Activated effector memory CD4-positive, alpha-beta T cell treated with anti-CD3 and anti-CD28 coated beads, Interleukin-2, amount 50 U/mL, for 16 hours (primary cell): ENCODE measurements at regions not wholly inside any gene's neighbourhood (a gene's known extent, or its start where the extent isn't known, plus 50 kb on each side); places are given as distances from the start of the nearest gene placed in this dataset.

ENCODE experiments used
- DNase-seq: peaks from one replicate; pipeline ENCODE4 v3.0.0-alpha.2; 2020

GRCh38 chr13:50670847-50671496, 172.5 kb downstream of the DLEU7 start:
- no peak for DNase-seq

DNA sequence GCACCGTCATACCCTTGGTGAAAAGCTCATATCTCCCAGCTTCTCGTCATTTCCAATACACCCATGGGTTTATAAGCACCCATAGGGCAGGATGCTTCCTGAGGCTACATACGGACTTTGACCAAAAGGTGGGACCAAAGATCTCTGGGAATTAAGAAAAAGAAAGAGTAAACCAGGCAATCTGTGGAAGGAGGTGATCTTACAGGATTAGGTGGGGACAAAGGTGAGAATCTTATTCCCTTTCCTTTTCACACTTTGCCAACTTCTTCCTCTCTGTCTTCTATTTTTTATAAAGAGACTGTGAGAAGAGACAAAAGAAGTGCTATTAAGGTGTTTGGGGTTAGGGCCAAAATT, 172.0 kb downstream of the DLEU7 start:
- no peak for DNase-seq

DNA sequence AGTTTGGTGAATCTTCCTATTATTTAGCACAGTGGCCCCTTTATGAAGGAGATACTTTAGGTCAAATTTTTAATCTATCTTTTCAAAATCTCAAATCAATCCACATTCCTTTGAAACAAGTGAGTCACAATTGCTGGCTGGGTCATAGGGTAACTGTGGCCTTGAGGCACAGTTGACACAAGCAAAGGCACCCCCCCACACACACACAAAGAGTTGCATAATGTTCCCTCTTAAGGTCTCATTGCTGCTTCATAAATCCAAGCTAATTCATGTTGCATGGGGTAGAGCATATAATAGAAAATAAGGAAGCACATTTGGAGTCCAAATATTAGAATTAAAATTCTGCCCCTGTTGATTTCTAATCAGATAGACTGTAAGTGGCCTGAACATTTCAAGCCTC, 171.5 kb downstream of the DLEU7 start:
- DNase-seq: no peak

DNA sequence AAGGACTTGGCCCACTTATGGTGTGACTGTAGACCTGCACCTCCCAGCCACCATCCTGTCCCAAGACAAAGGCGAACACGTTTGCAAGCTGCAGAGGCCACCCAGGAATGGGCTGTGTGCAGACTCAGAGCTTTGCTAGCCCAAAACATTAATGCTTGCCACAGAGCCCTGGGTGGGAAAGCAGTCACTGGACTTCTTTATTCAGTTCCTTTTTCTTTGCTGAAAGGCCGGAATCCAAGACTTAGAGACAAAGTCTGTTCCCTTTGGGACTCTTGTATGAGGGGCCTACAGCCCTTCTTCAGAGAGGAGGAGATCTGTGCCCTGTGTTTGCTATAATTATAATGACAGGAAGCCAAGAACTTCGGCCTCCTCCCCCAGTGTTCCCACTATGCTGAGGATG, 167.8 kb downstream of the DLEU7 start:
- no peak for DNase-seq

- DNase-seq: no peak
Measured at GRCh38 chr13:50676602-50677001, 166.9 kb downstream of the DLEU7 start.

DNA sequence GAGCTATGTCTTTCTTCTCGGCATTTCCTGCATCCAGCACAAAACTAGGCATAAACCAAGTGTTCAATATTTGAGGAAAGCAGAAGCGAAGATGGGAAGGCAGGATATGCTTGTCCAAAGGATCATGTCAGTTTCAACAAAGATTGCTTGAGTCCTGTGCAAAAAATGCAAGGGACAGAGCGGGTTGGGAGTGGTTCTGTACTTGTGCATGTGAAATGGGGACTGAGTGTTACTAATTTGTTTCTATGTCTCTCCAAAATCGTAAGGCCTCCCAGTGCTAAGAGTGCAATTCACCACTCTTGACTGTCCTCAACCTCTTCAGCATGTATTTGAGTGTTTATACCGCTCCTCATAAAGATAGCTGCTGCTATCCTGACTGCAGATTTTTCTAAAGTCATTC, 166.2 kb downstream of the DLEU7 start:
- no peak for DNase-seq

DNA sequence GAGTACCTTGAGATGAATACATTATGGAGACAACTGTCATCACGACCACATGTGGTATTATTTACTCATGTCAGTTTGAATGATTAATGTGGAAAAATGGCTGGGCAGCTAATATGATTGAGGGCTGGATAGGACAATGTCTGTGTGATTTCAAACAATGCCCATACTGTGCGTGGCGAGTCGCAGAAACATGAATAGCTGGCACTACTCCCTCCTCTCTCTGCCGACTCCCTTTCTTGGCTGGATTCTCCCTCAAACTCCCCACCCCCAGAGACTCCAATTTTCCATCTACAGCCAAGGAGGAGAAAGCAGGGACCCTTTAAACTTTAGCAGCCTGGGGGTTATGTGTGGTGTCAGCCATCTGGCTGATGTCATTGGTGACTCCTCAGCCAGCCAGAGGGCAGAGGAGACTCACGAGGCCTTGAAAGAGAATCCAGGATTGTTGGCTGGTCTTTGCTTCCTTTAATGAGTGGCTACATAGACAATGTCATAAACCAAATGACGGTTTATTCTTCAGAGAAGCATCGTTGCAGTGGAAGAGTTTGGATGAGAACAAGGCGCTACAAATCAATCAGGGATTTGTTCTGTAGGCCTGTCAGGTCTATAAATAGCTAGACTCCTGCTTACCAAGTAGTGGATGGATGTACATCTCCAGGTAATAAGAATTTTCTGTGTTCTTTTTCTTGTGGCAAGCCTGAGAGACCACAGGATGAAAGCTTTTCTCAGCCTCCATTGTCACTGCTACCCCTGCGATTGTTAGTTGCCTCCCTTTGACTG, 165.6 kb downstream of the DLEU7 start:
- no peak for DNase-seq

DNA sequence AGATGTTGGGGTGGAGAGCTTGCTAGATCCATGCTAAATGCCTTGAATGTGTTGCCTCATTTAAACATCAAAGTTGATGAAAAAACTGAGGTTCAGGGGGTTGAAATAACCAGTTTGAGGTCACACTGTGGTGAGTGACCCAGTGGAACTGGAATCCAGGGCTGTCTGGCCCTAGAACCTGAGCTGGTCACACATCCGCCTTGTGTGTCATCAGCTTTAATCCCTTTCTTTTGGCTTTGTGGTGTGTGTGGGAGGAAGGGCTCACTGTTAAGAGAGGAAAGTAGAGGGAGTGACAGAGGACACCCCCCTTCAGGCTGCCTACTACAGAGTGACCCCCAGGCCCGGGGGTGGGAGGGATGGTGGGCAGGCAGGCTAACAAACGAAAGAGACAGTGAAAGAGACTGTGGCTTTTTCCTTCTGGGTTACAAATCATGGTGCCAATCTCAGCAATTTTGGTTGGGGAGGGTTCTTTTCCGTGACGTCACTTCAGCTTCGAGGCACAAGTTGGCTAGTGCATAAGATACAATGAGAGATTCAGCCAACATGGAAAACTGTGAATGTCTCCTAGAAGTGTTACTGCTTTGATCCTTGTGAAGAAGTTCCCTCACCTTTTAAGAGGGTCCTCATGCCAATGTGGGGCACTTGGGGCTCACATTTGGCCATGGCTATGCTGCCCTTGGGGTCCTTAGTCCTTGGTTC, 164.9 kb downstream of the DLEU7 start:
- DNase-seq: no peak

GRCh38 chr13:50679321-50679720, 164.2 kb downstream of the DLEU7 start:
- DNase-seq: no peak

DNA sequence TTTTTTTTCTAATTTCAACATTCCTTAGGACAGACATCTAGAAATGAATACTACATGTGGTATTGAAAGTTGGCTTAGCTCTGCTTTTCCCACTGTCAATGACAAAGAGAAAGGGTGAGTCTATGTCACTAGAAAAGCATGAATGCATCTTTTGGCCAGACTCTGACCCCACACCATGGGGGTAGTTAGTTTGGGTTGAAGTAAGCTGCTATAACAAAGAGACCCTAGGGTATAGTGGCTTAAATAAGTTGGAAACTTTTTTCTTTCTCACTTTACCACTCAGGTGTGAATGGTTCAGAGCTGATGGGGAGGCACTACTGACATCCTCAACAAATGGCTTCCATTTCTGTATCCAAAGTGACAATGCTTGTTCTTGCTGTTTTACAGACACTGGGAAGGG, 161.5 kb downstream of the DLEU7 start:
- DNase-seq: no peak

GRCh38 chr13:50682966-50683365, 160.5 kb downstream of the DLEU7 start:
- no peak for DNase-seq

DNA sequence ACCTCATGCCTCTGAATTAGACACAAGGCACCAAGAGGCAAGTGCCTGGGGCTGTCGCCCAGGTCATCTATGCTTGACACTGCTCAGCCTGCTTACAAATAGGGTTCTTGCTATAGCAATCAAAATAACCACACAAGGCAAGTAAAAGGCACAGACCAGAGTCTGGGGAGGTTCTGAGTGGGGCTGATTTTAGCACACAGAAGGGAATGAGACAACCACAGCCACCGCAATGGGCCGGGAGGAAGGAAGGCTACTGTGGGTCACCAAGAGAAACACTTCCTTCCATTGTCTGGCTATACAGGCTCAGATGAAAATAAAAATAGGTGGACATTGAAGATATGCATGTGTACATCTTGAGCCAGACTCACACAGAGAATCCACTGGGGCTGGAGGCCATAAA, 159.1 kb downstream of the DLEU7 start:
- no peak for DNase-seq

DNA sequence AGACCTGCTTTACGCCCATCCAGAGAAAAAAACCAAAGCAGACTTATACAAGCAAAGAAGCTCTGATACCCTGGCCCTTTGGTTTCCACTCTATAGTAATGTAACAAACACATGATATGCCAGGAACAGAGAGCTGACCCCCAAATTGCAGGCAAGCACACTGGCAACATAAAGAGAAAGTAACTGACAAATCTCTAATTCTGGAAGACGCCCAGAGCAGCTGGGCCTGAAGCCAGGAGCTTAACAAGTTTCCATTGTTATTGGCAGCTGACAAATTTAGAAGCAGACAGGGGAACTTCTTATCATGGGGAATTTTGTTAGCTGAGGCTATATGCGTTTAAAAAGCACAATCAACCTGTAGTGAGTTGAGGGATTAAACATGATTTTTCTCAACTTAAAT, 158.0 kb downstream of the DLEU7 start:
- no peak for DNase-seq

- no peak for DNase-seq
Measured at GRCh38 chr13:50685956-50686355, 157.5 kb downstream of the DLEU7 start.

- DNase-seq: no peak
Measured at GRCh38 chr13:50686551-50686950, 156.9 kb downstream of the DLEU7 start.

- DNase-seq: no peak
Measured at GRCh38 chr13:50687545-50687944, 155.9 kb downstream of the DLEU7 start.

DNA sequence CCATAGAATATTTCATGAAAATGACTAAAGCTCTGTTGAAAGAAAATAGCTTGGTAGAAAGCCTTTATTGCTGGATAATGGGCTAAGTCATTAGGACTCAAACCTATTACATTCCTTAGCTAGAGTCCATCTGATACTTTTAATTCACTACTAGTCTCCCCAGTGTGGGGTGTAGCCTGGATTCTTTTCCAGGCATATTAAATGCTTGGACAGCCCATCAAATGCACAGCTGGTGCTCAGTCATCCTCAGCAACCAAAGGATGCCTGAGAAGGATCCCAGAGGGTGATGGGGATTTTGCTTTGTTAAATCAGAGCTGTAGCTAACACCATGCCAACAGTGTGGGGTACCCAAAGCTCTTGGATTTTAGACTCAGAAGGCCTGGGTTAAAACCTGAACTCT, 153.5 kb downstream of the DLEU7 start:
- DNase-seq: no peak

- DNase-seq: no peak
Measured at GRCh38 chr13:50691176-50691680, 152.3 kb downstream of the DLEU7 start.

DNA sequence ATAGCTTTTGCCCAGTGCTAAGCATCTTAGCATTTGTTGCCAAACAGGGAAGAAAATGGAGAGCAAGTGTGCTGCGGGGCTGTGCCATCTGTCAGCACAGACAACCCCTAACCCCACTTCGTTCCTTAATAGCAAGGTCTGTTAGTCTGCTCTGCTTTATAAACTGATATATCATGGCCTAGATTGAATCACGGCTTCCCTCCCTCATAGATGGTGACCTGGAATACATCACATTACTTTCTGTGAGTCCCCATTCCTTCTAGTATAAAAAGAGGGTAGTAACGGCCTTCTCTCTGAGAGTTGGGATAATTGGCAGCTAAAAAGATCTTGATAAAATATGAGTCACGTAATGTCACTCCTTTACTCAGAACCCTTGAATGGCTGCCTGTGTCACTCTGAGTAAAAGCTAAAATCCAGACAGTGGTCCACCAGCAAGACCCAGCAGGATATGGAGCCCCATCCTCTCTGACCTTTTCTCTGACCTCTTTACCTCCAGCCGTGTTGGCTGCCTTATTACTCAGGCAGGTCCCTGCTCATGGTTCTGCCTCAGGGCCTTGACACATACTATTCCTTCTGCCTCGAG, 151.7 kb downstream of the DLEU7 start:
- no peak for DNase-seq

GRCh38 chr13:50692396-50692915, 151.0 kb downstream of the DLEU7 start:
- DNase-seq: no peak

GRCh38 chr13:50693727-50694126, 149.8 kb downstream of the DLEU7 start:
- DNase-seq: no peak

DNA sequence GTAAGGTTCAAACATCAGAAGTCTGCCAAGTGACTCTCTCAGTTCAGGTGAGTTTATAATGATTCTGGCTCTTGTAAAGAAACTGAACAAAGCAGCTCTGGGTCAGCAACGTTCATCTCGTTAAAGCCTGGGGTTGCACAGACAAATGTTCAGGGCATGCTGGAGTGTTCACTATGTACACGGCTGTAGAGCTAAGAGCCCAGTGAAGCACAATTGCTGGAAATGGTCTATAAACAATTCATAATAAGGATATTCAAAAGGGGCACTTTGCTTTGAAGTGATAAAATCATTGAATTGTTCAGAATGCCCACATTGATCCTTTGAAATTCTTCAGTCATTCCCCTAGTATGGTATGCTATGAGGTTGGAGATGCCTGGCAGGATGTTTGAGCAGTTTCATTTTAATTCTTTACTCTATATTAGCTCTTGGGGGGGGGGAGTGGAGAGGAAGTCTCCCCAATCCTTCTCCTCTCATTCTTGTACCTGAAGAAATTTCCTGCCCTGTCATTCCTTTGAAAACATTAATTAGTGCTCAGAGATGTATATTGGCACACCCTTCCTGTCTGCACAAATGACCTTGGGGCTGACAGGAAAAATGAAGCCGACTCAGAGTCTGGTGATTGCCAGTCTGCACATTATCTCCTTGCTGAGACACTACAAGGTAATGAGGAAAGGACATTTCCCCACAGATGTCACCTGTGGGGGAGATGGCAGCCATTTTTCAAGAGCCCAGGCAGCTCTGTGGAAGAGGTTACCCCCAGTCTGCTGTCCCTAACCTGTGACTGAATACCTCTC, 145.5 kb downstream of the DLEU7 start:
- no peak for DNase-seq
